Epithelial cell of esophagus (primary cell): ENCODE measurements at regions not wholly inside any gene's neighbourhood (a gene's known extent, or its start where the extent isn't known, plus 50 kb on each side); places are given as distances from the start of the nearest gene placed in this dataset.
A peak's percentile ranks its signal among the peaks of the same experiment; 100 is the strongest.

Experiments used
- DNase-seq: peaks from one replicate; pipeline ENCODE4 v3.0.0; 2010; ENCODE audit warnings: low read depth
- H3K4me3 ChIP-seq: 2 replicates; pipeline ENCODE4 v1.5.1; 2011; ENCODE audit warnings: mild to moderate bottlenecking, low read length, control low read depth
- TF ChIP-seq, protein P1 (sequence below): IDR thresholded peaks from 2 replicates; pipeline ENCODE4 v1.5.1; 2011; ENCODE audit warnings: low read depth, mild to moderate bottlenecking, low read length, control low read depth, inconsistent platforms; ENCODE audit not compliant: insufficient read depth; ENCODE audit errors: missing control alignments

- H3K4me3 ChIP-seq, result no peak overlapping the region
- DNase-seq, result no peak
- TF ChIP-seq, protein P1, sequence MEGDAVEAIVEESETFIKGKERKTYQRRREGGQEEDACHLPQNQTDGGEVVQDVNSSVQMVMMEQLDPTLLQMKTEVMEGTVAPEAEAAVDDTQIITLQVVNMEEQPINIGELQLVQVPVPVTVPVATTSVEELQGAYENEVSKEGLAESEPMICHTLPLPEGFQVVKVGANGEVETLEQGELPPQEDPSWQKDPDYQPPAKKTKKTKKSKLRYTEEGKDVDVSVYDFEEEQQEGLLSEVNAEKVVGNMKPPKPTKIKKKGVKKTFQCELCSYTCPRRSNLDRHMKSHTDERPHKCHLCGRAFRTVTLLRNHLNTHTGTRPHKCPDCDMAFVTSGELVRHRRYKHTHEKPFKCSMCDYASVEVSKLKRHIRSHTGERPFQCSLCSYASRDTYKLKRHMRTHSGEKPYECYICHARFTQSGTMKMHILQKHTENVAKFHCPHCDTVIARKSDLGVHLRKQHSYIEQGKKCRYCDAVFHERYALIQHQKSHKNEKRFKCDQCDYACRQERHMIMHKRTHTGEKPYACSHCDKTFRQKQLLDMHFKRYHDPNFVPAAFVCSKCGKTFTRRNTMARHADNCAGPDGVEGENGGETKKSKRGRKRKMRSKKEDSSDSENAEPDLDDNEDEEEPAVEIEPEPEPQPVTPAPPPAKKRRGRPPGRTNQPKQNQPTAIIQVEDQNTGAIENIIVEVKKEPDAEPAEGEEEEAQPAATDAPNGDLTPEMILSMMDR, result no peak
These were observed 725.0 kb downstream of the METTL15 start for GRCh38 chr11:28833169-28833568.

DNA sequence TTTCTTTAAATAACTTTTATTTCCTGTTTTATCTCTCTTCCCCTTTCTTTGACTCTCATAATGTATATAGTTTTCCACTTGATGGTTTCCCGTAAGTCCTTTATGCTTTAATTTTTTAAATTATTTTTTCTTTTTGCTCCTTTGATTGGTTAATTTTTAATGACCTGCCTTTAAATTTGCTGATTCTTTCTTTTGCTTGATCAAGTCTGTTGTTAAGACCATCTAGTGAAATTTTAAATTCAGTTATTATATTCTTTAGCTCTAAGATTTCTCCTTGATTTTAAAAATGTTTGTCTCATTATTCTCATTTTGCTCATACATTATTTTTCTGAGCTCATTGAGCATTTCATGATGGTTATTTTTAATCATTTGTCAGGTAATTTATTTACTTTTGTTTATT lies 718.6 kb downstream of the METTL15 start:
- DNase-seq, result no peak
- TF ChIP-seq, protein P1, result no peak
- H3K4me3 ChIP-seq, result no peak overlapping the region

- DNase-seq, result peak; percentile 61
- no peak overlapping the region for H3K4me3 ChIP-seq
- TF ChIP-seq, protein P1, result no peak
These were observed 714.4 kb downstream of the METTL15 start for GRCh38 chr11:28822576-28822975.

DNA sequence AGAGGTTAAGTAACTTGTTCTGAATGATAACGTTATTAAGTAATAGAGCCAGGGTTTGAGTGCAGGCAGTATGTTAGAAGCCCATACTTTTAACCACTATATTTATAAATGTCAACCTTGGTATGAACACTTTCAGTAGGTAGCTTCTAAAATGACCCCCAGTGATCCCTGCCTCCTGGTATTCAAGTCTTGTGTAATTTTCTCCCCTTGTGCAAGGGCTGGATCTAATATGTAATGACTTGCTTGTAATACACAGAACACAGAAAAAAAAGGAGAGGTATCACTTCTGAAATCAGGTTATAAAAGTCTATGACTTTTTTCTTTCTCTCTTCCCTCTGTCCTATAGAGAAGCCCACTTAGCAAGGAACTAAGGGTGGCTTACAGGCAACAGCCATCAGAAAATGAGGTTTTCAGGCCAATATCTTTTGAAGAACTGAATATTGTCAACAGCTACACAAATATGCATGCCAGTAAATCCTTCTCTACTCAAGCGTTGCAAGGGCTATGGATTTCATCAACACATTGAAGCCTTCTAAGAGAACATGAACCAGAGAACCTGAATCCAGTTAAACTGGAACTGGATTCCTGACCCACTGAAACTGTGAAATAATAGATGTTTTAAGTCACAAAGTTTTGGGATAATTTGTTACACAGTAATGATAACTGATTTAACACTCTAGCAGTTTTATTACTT lies 712.3 kb downstream of the METTL15 start:
- TF ChIP-seq, protein P1, result no peak
- peak; percentile 59 for DNase-seq
- no peak overlapping the region for H3K4me3 ChIP-seq

DNA sequence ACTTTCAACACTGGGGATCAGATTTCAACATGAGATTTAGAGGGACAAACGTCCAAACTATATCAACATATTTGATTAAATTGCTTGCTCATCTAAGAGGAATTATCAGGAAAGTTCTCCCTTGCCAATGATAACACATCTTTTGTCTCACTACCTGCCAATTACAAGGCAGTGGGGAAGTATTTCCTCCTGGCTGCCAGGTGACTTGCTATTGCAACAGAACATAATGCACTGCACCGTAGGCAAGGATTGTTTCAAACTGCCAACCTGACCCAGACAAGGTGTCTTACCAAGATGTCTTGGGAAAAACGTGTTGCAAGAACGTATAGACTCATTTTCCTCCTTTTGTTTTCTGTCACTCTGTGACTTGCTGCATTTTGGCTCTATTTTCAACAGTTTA lies 711.6 kb downstream of the METTL15 start:
- peak; percentile 89 for DNase-seq
- TF ChIP-seq, protein P1, result no peak
- no peak overlapping the region for H3K4me3 ChIP-seq

- peak; percentile 67 for DNase-seq
- H3K4me3 ChIP-seq, result no peak overlapping the region
- TF ChIP-seq, protein P1, result no peak
These were observed 706.9 kb downstream of the METTL15 start for GRCh38 chr11:28815110-28815509.

DNA sequence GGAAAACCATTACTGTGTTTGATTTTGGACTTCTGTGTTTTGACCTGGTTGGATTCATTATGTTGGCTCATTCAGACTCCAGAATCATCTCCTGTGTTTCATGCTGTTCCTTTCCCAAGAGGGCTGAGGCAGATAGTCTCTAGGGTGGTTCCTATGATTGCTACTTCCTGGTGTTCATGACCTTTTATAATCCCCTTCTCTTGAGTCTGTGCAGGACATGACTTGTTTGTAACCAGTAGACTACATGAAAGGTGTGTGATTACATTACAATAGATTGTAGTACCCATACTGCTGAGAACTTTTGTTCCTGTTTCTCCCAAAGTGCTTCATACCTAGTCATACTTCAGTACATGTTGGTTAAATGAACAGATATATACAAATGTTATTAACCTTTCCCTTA lies 700.6 kb downstream of the METTL15 start:
- DNase-seq, result peak; percentile 88
- TF ChIP-seq, protein P1, result no peak

More for the DNA sequence above, 700.6 kb downstream of the METTL15 start:
- no peak overlapping the region for H3K4me3 ChIP-seq
